HG03108 (cell line): ENCODE measurements at regions not wholly inside any gene's neighbourhood (a gene's known extent, or its start where the extent isn't known, plus 50 kb on each side); places are given as distances from the start of the nearest gene placed in this dataset.

ENCODE experiments used
- ATAC-seq: cut with Tn5 transposase; IDR thresholded peaks from one replicate; pipeline ENCODE4 v1.9.1; 2021; ENCODE audit warnings: moderate library complexity; ENCODE audit not compliant: unreplicated experiment

GRCh38 chr5:1669276-1670155 is 130.1 kb downstream of the MRPL36 start:
- no peak for ATAC-seq

- no peak for ATAC-seq
Measured at GRCh38 chr5:1668141-1668721, 131.4 kb downstream of the MRPL36 start.

GRCh38 chr5:1667648-1668140 is 131.9 kb downstream of the MRPL36 start:
- ATAC-seq: no peak

- no peak for ATAC-seq
Measured at GRCh38 chr5:1666812-1667588, 132.6 kb downstream of the MRPL36 start.

- ATAC-seq: no peak
Measured at GRCh38 chr5:1666221-1666620, 133.4 kb downstream of the MRPL36 start.

GRCh38 chr5:1665803-1666202 is 133.8 kb downstream of the MRPL36 start:
- ATAC-seq: no peak

- ATAC-seq: no peak
Measured at GRCh38 chr5:1665231-1665630, 134.4 kb downstream of the MRPL36 start.

- no peak for ATAC-seq
Measured at GRCh38 chr5:1663186-1663585, 136.5 kb downstream of the MRPL36 start.

- ATAC-seq: no peak
Measured at GRCh38 chr5:1662559-1663085, 137.0 kb downstream of the MRPL36 start.

- no peak for ATAC-seq
Measured at GRCh38 chr5:1661831-1662558, 137.6 kb downstream of the MRPL36 start.

GRCh38 chr5:1661311-1661710 is 137.6 kb upstream of the LPCAT1 start:
- no peak for ATAC-seq

GRCh38 chr5:1660511-1660910 is 136.8 kb upstream of the LPCAT1 start:
- no peak for ATAC-seq

- ATAC-seq: no peak
Measured at GRCh38 chr5:1660001-1660400, 136.2 kb upstream of the LPCAT1 start.

GRCh38 chr5:1659100-1659981 is 135.6 kb upstream of the LPCAT1 start:
- no peak for ATAC-seq

GRCh38 chr5:1658665-1659064 is 134.9 kb upstream of the LPCAT1 start:
- no peak for ATAC-seq

- no peak for ATAC-seq
Measured at GRCh38 chr5:1657161-1657741, 133.5 kb upstream of the LPCAT1 start.

- no peak for ATAC-seq
Measured at GRCh38 chr5:1656271-1656975, 132.7 kb upstream of the LPCAT1 start.

- no peak for ATAC-seq
Measured at GRCh38 chr5:1655496-1656270, 131.9 kb upstream of the LPCAT1 start.
